Endothelial cell of umbilical vein (primary cell): ENCODE measurements at regions not wholly inside any gene's neighbourhood (a gene's known extent, or its start where the extent isn't known, plus 50 kb on each side); places are given as distances from the start of the nearest gene placed in this dataset.

Experiments used
- EZH2 ChIP-seq: IDR thresholded peaks from 2 replicates; pipeline ENCODE4 v1.6.1; 2012; ENCODE audit warnings: borderline replicate concordance, low read depth, mild to moderate bottlenecking, moderate library complexity, low read length, inconsistent platforms; ENCODE audit not compliant: severe bottlenecking
- FOS ChIP-seq: IDR thresholded peaks from 2 replicates; pipeline ENCODE4 v1.6.1; 2011; ENCODE audit warnings: mild to moderate bottlenecking, low read length, moderate library complexity, borderline replicate concordance; ENCODE audit not compliant: insufficient read depth
- MYC ChIP-seq: IDR thresholded peaks from one replicate; pipeline ENCODE4 v1.6.1; 2011; ENCODE audit warnings: mild to moderate bottlenecking, low read depth, low read length
- POLR2A ChIP-seq: IDR thresholded peaks from 2 replicates; pipeline ENCODE4 v1.6.1; 2012; ENCODE audit warnings: low read depth, mild to moderate bottlenecking, control low read depth, low read length
- POLR2AphosphoS5 ChIP-seq: IDR thresholded peaks from 2 replicates; pipeline ENCODE4 v1.6.1; 2012; ENCODE audit warnings: low read depth, mild to moderate bottlenecking, control low read depth, low read length, moderate library complexity; ENCODE audit not compliant: insufficient read depth
- TF ChIP-seq, protein P1 (sequence below), 2 donors: IDR thresholded peaks; 1 replicate in 1 of 2; 2 replicates in 1 of 2; pipeline ENCODE4 v1.5.1; 2011; ENCODE audit warnings: low read length in 2 of 2, mild to moderate bottlenecking in 2 of 2, moderate library complexity in 2 of 2, control low read depth in 1 of 2, inconsistent platforms in 1 of 2, low read depth in 1 of 2; ENCODE audit not compliant: insufficient read depth in 1 of 2; ENCODE audit errors: extremely low read depth in 1 of 2

DNA sequence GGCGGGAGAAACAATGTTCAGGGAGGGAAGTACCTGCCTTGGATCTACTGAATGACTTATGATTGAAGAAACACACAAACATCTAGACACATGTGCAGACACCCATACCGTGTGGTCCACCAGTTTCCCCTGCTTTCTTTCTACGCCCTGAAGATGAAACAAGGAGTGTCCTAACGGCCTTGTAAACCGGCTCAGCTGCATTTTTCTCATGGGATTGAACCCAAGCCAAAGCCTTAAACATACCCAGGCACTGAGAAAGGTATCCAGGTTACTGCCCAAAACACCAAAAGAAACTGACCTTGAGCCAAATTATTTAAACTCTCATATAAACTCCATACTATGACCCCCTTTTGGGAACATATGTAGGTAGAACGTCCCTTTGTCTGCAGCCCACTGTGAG lies 630.0 kb upstream of the RGS18 start:
- TF ChIP-seq, protein P1, sequence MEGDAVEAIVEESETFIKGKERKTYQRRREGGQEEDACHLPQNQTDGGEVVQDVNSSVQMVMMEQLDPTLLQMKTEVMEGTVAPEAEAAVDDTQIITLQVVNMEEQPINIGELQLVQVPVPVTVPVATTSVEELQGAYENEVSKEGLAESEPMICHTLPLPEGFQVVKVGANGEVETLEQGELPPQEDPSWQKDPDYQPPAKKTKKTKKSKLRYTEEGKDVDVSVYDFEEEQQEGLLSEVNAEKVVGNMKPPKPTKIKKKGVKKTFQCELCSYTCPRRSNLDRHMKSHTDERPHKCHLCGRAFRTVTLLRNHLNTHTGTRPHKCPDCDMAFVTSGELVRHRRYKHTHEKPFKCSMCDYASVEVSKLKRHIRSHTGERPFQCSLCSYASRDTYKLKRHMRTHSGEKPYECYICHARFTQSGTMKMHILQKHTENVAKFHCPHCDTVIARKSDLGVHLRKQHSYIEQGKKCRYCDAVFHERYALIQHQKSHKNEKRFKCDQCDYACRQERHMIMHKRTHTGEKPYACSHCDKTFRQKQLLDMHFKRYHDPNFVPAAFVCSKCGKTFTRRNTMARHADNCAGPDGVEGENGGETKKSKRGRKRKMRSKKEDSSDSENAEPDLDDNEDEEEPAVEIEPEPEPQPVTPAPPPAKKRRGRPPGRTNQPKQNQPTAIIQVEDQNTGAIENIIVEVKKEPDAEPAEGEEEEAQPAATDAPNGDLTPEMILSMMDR (IDR thresholded peaks at IDR 0.05; ENCODE audit: extremely low read depth in 1 of 2, insufficient read depth in 1 of 2, low read depth in 1 of 2, low read length in 2 of 2), result no peak
- TF ChIP-seq POLR2AphosphoS5 (no peak), EZH2 (no peak), FOS (no peak), POLR2A (no peak), MYC (no peak)
